ENCODE measurements at regions not wholly inside any gene's neighbourhood (a gene's known extent, or its start where the extent isn't known, plus 50 kb on each side); places are given as distances from the start of the nearest gene placed in this dataset.
A peak's percentile ranks its signal among the peaks of the same experiment; 100 is the strongest.
"Not testable (repeated sequence)": the region's sequence is repeated elsewhere in the genome, so short reads cannot be mapped to it uniquely, and the experiment has no call there.

DNA sequence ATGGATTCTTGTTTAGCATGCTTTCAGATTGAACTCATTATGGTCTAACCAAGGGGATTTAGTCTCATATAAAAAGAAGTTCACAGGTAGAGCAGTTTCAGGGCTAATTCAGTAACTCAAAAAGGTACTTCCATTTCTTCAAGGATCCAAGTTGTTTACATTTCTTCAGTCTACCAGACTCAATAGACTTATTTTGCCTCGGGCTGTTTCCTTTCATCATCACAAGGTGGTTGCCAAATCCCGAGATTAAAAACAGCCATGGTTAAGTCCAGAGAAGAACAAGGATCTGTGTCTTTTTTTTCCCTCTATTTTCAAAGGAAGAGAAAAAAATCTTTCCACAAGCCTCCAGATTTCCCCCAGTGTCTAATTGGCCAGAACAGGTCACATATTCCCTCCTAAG lies 69.8 kb upstream of the SNX9 start:
- no peak overlapping the region for H3K4me3 ChIP-seq (ENCODE audit: low read depth, low read length)
- peak; percentile 63 for DNase-seq (ENCODE audit: low read depth)
- TF ChIP-seq, protein P1, sequence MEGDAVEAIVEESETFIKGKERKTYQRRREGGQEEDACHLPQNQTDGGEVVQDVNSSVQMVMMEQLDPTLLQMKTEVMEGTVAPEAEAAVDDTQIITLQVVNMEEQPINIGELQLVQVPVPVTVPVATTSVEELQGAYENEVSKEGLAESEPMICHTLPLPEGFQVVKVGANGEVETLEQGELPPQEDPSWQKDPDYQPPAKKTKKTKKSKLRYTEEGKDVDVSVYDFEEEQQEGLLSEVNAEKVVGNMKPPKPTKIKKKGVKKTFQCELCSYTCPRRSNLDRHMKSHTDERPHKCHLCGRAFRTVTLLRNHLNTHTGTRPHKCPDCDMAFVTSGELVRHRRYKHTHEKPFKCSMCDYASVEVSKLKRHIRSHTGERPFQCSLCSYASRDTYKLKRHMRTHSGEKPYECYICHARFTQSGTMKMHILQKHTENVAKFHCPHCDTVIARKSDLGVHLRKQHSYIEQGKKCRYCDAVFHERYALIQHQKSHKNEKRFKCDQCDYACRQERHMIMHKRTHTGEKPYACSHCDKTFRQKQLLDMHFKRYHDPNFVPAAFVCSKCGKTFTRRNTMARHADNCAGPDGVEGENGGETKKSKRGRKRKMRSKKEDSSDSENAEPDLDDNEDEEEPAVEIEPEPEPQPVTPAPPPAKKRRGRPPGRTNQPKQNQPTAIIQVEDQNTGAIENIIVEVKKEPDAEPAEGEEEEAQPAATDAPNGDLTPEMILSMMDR (IDR thresholded peaks at IDR 0.05; ENCODE audit: insufficient read depth, low read length) = no peak

DNA sequence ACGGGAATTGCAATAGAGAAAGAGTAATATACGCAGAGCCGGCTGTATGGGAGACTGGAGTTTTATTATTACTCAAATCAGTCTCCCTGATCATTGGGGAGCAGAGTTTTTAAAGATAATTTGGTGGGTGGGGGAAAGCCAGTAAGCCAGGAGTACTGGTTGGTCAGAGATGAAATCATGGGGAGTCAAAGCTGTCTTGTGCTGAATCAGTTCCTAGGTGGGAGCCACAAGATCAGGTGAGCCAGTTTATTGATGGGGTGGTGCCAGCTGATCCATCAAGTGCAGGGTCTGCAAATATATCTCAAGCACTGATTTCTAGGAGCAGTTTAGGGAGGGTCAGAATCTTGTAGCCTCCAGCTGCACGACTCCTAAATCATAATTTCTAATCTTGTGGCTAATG lies 69.2 kb upstream of the SNX9 start:
- H3K4me3 ChIP-seq (ENCODE audit: low read depth, low read length); DNase-seq (ENCODE audit: low read depth): not testable (repeated sequence)

DNA sequence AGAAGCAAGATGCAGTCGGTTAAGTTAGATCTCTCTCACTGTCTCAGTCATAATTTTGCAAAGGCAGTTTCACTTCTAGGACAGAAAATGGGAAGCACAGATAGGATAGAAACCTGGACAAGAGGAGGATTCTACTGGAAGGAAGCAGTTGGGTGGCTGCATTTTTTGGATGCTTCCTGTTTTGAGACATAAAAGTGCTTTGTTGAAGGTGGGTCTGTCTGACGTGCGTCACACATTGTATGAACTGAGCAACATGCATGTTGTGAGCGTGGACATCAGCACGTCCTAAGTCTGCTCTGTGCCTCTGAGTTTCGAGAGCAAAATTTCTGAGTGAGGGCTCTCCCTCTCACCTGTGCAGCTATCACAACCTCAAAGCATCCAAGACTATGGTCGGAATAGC lies 68.7 kb upstream of the SNX9 start:
- TF ChIP-seq, protein P1 (IDR thresholded peaks at IDR 0.05; ENCODE audit: insufficient read depth, low read length) = no peak
- H3K4me3 ChIP-seq (ENCODE audit: low read depth, low read length) = no peak overlapping the region
- DNase-seq (ENCODE audit: low read depth) = no peak

DNA sequence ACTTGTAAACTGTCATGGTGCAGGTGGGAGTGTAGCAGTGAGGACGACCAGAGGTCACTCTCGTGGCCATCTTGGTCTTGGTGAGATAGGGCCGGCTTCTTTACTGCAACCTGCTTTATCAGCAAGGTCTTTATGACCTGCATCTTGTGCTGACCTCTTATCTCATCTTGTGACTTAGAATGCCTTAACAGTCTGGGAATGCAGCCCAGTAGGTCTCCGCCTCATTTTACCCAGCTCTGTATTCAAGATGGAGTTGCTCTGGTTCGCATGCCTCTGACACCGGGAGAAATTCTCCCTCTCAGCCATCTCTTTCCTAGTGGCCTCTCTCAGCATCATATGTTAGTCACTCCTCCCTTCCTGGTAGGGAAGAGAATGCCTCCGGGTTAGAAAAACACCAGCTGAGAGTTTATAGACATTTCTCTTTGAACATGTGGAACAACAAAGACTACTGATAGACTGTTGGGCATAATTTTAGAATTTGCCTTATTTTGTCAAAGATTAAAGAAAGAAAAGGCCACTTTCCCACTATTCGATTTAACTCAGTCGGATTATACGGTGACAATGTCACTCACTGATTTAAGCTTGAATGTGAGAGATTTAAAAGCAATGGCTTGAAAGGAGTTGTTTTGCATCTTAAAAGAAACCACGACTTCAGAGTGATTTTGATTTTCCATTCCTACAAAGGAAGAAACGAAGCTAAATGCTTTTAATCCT lies 67.9 kb upstream of the SNX9 start:
- TF ChIP-seq, protein P1 (IDR thresholded peaks at IDR 0.05; ENCODE audit: insufficient read depth, low read length) = no peak
- no peak overlapping the region for H3K4me3 ChIP-seq (ENCODE audit: low read depth, low read length)
- DNase-seq (ENCODE audit: low read depth) = no peak

DNA sequence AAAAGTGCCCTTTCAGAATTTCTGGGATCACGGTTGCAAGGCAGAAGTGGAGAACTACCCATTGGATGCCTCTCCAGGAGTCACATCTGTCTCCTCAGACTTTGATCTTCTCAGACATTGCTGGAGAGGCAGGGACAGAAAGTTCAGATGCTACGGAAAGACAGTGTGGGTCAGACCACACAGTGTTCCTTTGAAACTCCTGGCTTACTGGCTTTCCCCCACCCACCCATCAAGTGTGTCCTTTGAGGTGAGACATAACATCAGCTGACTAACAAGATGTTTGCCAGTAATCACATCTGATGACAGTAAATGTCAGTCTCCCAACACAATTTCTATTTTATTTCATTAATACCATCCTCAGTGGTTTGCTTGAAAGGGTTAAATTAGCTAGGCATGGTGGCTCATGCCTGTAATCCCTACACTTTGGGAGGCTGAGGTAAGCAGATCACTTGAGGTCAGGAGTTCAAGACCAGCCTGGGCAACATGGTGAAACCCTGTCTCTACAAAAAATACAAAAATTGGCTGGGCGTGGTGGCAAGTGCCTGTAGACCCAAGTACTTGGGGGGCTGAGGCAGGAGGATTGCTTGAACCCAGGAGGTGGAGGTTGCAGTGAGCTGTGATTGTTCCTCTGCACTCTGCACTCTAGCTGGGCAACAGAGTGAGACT lies 67.2 kb upstream of the SNX9 start:
- no peak overlapping the region for H3K4me3 ChIP-seq (ENCODE audit: low read depth, low read length)
- TF ChIP-seq, protein P1 (IDR thresholded peaks at IDR 0.05; ENCODE audit: insufficient read depth, low read length) = no peak
- DNase-seq (ENCODE audit: low read depth) = no peak

DNA sequence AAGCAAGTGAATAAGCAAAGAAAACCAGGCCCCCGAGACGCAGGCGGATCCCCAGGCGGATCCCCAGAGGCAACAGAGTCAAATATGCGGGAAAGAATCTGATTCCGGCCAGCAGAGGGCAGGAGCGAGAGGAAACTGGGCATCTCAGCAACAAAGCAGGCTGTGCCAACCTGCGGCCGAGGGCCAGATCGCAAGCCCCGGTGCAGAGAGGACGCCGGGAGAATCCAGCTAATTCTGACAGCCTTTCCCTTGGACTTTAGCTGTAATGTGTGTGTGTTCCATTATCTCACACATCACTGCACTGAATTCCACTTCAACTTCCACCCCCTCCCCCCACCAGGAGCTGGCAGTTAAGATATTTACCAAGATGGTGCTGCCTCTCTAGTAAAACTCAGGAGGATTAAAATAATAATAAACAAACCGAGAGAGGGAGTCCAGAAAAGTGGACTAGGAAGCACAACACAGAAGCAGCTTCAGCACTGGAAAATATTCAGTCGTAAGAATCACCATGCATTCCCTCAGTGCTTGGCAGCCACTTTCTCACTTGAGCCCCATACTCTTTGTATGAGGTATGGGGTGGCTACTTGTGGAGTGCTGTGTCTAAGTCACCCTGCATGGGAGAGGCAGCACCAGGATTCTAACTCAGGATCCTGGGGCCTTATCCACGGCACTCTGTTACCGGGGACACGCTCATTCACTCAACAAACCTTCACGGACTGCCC lies 66.2 kb upstream of the SNX9 start:
- TF ChIP-seq, protein P1 (IDR thresholded peaks at IDR 0.05; ENCODE audit: insufficient read depth, low read length) = peak; percentile 76
- H3K4me3 ChIP-seq (ENCODE audit: low read depth, low read length) = no peak overlapping the region
- DNase-seq (ENCODE audit: low read depth) = peak; percentile 93
